Endothelial cell of hepatic sinusoid (primary cell): ENCODE measurements at regions not wholly inside any gene's neighbourhood (a gene's known extent, or its start where the extent isn't known, plus 50 kb on each side); places are given as distances from the start of the nearest gene placed in this dataset.
"Not testable (repeated sequence)": the region's sequence is repeated elsewhere in the genome, so short reads cannot be mapped to it uniquely, and the experiment has no call there.

ENCODE experiments used
- in situ Hi-C: cut with HindIII; loops from 2 replicates; pipeline ENCODE4 v1.10.0; 2017; ENCODE audit warnings: low sequenced_read_pairs

- in situ Hi-C loops, result no loop called here
These were observed 66.4 kb upstream of the ADGRA1 start for GRCh38 chr10:133021116-133021962.

GRCh38 chr10:133020193-133020817 lies 67.4 kb upstream of the ADGRA1 start:
- in situ Hi-C loops, result no loop called here

GRCh38 chr10:133019651-133020050 lies 68.1 kb upstream of the ADGRA1 start:
- in situ Hi-C loops, result no loop called here

GRCh38 chr10:133019191-133019590 lies 68.5 kb upstream of the ADGRA1 start:
- in situ Hi-C loops, result no loop called here

GRCh38 chr10:133018491-133018890 lies 69.2 kb upstream of the ADGRA1 start:
- in situ Hi-C loops, result no loop called here

GRCh38 chr10:133017203-133017601 lies 70.5 kb upstream of the ADGRA1 start:
- in situ Hi-C loops, result no loop called here

GRCh38 chr10:133016493-133017202 lies 71.1 kb upstream of the ADGRA1 start:
- in situ Hi-C loops, result no loop called here

GRCh38 chr10:133015816-133016462 lies 71.8 kb upstream of the ADGRA1 start:
- in situ Hi-C loops, result no loop called here

- in situ Hi-C loops, result no loop called here
These were observed 72.4 kb upstream of the ADGRA1 start for GRCh38 chr10:133015321-133015720.

GRCh38 chr10:133014416-133015210 lies 72.2 kb upstream of the CFAP46 start:
- in situ Hi-C loops, result no loop called here

GRCh38 chr10:133013463-133013862 lies 71.1 kb upstream of the CFAP46 start:
- in situ Hi-C loops, result no loop called here

GRCh38 chr10:133012573-133013359 lies 70.4 kb upstream of the CFAP46 start:
- in situ Hi-C loops, result no loop called here

GRCh38 chr10:133011882-133012281 lies 69.5 kb upstream of the CFAP46 start:
- in situ Hi-C loops, result no loop called here

GRCh38 chr10:133011393-133011792 lies 69.0 kb upstream of the CFAP46 start:
- in situ Hi-C loops, result not testable (repeated sequence)

GRCh38 chr10:133010843-133011179 lies 68.4 kb upstream of the CFAP46 start:
- in situ Hi-C loops, result not testable (repeated sequence)

- in situ Hi-C loops, result no loop called here
These were observed 67.9 kb upstream of the CFAP46 start for GRCh38 chr10:133010095-133010842.

- in situ Hi-C loops, result no loop called here
These were observed 67.0 kb upstream of the CFAP46 start for GRCh38 chr10:133009218-133009950.

- in situ Hi-C loops, result no loop called here
These were observed 66.4 kb upstream of the CFAP46 start for GRCh38 chr10:133008736-133009135.
